ENCODE measurements at regions not wholly inside any gene's neighbourhood (a gene's known extent, or its start where the extent isn't known, plus 50 kb on each side); places are given as distances from the start of the nearest gene placed in this dataset.
A peak's percentile ranks its signal among the peaks of the same experiment; 100 is the strongest.

GRCh38 chr2:191560411-191560980 is 117.4 kb upstream of the NABP1 start:
- DNase-seq (no peak), ATAC-seq (no peak)
- H3K4me3 Mint-ChIP-seq: no peak overlapping the region
- no peaks in the 10 kb centered on the region for H3K9me3 Mint-ChIP-seq
- H3K27me3 Mint-ChIP-seq (ENCODE audit: low read depth): peaks cover 14% of the 10 kb centered on the region
- no peaks in the 10 kb centered on the region for H3K36me3 Mint-ChIP-seq (ENCODE audit: insufficient read depth)
- H3K4me1 Mint-ChIP-seq (ENCODE audit: low read depth): peaks cover 2% of the 10 kb centered on the region

GRCh38 chr2:191565120-191565519 is 112.8 kb upstream of the NABP1 start:
- H3K36me3 Mint-ChIP-seq (ENCODE audit: insufficient read depth): no peaks in the 10 kb centered on the region
- H3K4me3 Mint-ChIP-seq: no peak overlapping the region
- peaks cover 14% of the 10 kb centered on the region for H3K27me3 Mint-ChIP-seq (ENCODE audit: low read depth)
- H3K4me1 Mint-ChIP-seq (ENCODE audit: low read depth): peaks cover 12% of the 10 kb centered on the region
- H3K9me3 Mint-ChIP-seq: no peaks in the 10 kb centered on the region
- DNase-seq: no peak
- ATAC-seq: no peak

- Mint-ChIP-seq H3K4me1 (ENCODE audit: low read depth) (peaks cover 18% of the 10 kb centered on the region), H3K27me3 (ENCODE audit: low read depth) (peaks cover 16% of the 10 kb centered on the region), H3K36me3 (ENCODE audit: insufficient read depth) (no peaks in the 10 kb centered on the region), H3K9me3 (no peaks in the 10 kb centered on the region), H3K4me3 (no peak overlapping the region)
- DNase-seq: no peak
- no peak for ATAC-seq
Observed at GRCh38 chr2:191565647-191566198, 112.2 kb upstream of the NABP1 start.

- H3K4me1 Mint-ChIP-seq (ENCODE audit: low read depth): peaks cover 24% of the 10 kb centered on the region
- no peaks in the 10 kb centered on the region for H3K9me3 Mint-ChIP-seq
Observed at GRCh38 chr2:191566344-191566743, 111.6 kb upstream of the NABP1 start.

GRCh38 chr2:191567206-191567605 is 110.7 kb upstream of the NABP1 start:
- Mint-ChIP-seq H3K9me3 (no peaks in the 10 kb centered on the region), H3K4me1 (ENCODE audit: low read depth) (peaks cover 30% of the 10 kb centered on the region), H3K27me3 (ENCODE audit: low read depth) (peaks cover 16% of the 10 kb centered on the region), H3K4me3 (no peak overlapping the region), H3K36me3 (ENCODE audit: insufficient read depth) (no peaks in the 10 kb centered on the region)
- no peak for DNase-seq
- no peak for ATAC-seq

More at GRCh38 chr2:191566344-191566743, 111.6 kb upstream of the NABP1 start:
- peaks cover 16% of the 10 kb centered on the region for H3K27me3 Mint-ChIP-seq (ENCODE audit: low read depth)
- H3K36me3 Mint-ChIP-seq (ENCODE audit: insufficient read depth): no peaks in the 10 kb centered on the region
- ATAC-seq (peak; percentile 58 to 69), DNase-seq (peak; percentile 67)
- H3K4me3 Mint-ChIP-seq: no peak overlapping the region

- no peak for ATAC-seq
- H3K36me3 Mint-ChIP-seq (ENCODE audit: insufficient read depth): no peaks in the 10 kb centered on the region
- H3K27me3 Mint-ChIP-seq (ENCODE audit: low read depth): peaks cover 11% of the 10 kb centered on the region
- H3K4me1 Mint-ChIP-seq (ENCODE audit: low read depth): peaks cover 47% of the 10 kb centered on the region
- no peaks in the 10 kb centered on the region for H3K9me3 Mint-ChIP-seq
- H3K4me3 Mint-ChIP-seq: no peak overlapping the region
- DNase-seq: no peak
Observed at GRCh38 chr2:191569025-191569424, 108.9 kb upstream of the NABP1 start.

- Mint-ChIP-seq H3K36me3 (ENCODE audit: insufficient read depth) (no peaks in the 10 kb centered on the region), H3K27me3 (ENCODE audit: low read depth) (peaks cover 1% of the 10 kb centered on the region), H3K4me1 (ENCODE audit: low read depth) (peaks cover 47% of the 10 kb centered on the region), H3K9me3 (no peaks in the 10 kb centered on the region), H3K4me3 (peak overlapping the region; percentile 50)
- ATAC-seq (no peak), DNase-seq (peak; percentile 8)
Observed at GRCh38 chr2:191571163-191571769, 106.7 kb upstream of the NABP1 start.

- DNase-seq: no peak
- H3K27me3 Mint-ChIP-seq (ENCODE audit: low read depth): peaks cover 1% of the 10 kb centered on the region
- no peaks in the 10 kb centered on the region for H3K9me3 Mint-ChIP-seq
- H3K4me1 Mint-ChIP-seq (ENCODE audit: low read depth): peaks cover 47% of the 10 kb centered on the region
- ATAC-seq: peak; percentile 78 to 83
- H3K36me3 Mint-ChIP-seq (ENCODE audit: insufficient read depth): no peaks in the 10 kb centered on the region
- no peak overlapping the region for H3K4me3 Mint-ChIP-seq
Observed at GRCh38 chr2:191572319-191572718, 105.6 kb upstream of the NABP1 start.

GRCh38 chr2:191573216-191573615 is 104.7 kb upstream of the NABP1 start:
- Mint-ChIP-seq H3K27me3 (ENCODE audit: low read depth) (peaks cover 1% of the 10 kb centered on the region), H3K4me3 (no peak overlapping the region), H3K36me3 (ENCODE audit: insufficient read depth) (no peaks in the 10 kb centered on the region), H3K4me1 (ENCODE audit: low read depth) (peaks cover 47% of the 10 kb centered on the region), H3K9me3 (no peaks in the 10 kb centered on the region)
- DNase-seq: no peak
- ATAC-seq: no peak

GRCh38 chr2:191574232-191574631 is 103.7 kb upstream of the NABP1 start:
- Mint-ChIP-seq H3K27me3 (ENCODE audit: low read depth) (peaks cover 1% of the 10 kb centered on the region), H3K4me3 (no peak overlapping the region), H3K4me1 (ENCODE audit: low read depth) (peaks cover 45% of the 10 kb centered on the region), H3K9me3 (no peaks in the 10 kb centered on the region), H3K36me3 (ENCODE audit: insufficient read depth) (no peaks in the 10 kb centered on the region)
- ATAC-seq (no peak), DNase-seq (no peak)

GRCh38 chr2:191577605-191578004 is 100.3 kb upstream of the NABP1 start:
- ATAC-seq (no peak), DNase-seq (no peak)
- Mint-ChIP-seq H3K4me3 (no peak overlapping the region), H3K27me3 (ENCODE audit: low read depth) (no peaks in the 10 kb centered on the region), H3K4me1 (ENCODE audit: low read depth) (peaks cover 16% of the 10 kb centered on the region), H3K9me3 (no peaks in the 10 kb centered on the region), H3K36me3 (ENCODE audit: insufficient read depth) (no peaks in the 10 kb centered on the region)

- Mint-ChIP-seq H3K4me1 (ENCODE audit: low read depth) (peaks cover 12% of the 10 kb centered on the region), H3K9me3 (no peaks in the 10 kb centered on the region), H3K4me3 (no peak overlapping the region), H3K36me3 (ENCODE audit: insufficient read depth) (no peaks in the 10 kb centered on the region), H3K27me3 (ENCODE audit: low read depth) (peaks cover 3% of the 10 kb centered on the region)
- DNase-seq (no peak), ATAC-seq (no peak)
Observed at GRCh38 chr2:191578031-191578430, 99.9 kb upstream of the NABP1 start.

GRCh38 chr2:191580581-191580980 is 97.4 kb upstream of the NABP1 start:
- H3K36me3 Mint-ChIP-seq (ENCODE audit: insufficient read depth): no peaks in the 10 kb centered on the region
- ATAC-seq (no peak), DNase-seq (no peak)
- no peaks in the 10 kb centered on the region for H3K4me1 Mint-ChIP-seq (ENCODE audit: low read depth)
- no peak overlapping the region for H3K4me3 Mint-ChIP-seq
- H3K27me3 Mint-ChIP-seq (ENCODE audit: low read depth): peaks cover 3% of the 10 kb centered on the region
- H3K9me3 Mint-ChIP-seq: no peaks in the 10 kb centered on the region

- no peak for ATAC-seq
- no peak for DNase-seq
- Mint-ChIP-seq H3K9me3 (no peaks in the 10 kb centered on the region), H3K4me3 (no peak overlapping the region), H3K36me3 (ENCODE audit: insufficient read depth) (no peaks in the 10 kb centered on the region), H3K27me3 (ENCODE audit: low read depth) (peaks cover 3% of the 10 kb centered on the region), H3K4me1 (ENCODE audit: low read depth) (no peaks in the 10 kb centered on the region)
Observed at GRCh38 chr2:191581003-191581402, 96.9 kb upstream of the NABP1 start.

- Mint-ChIP-seq H3K4me1 (ENCODE audit: low read depth) (no peaks in the 10 kb centered on the region), H3K27me3 (ENCODE audit: low read depth) (peaks cover 3% of the 10 kb centered on the region), H3K9me3 (no peaks in the 10 kb centered on the region), H3K4me3 (no peak overlapping the region), H3K36me3 (ENCODE audit: insufficient read depth) (no peaks in the 10 kb centered on the region)
- no peak for ATAC-seq
- DNase-seq: no peak
Observed at GRCh38 chr2:191582355-191582754, 95.6 kb upstream of the NABP1 start.
